HepG2 (cell line): ENCODE measurements at regions not wholly inside any gene's neighbourhood (a gene's known extent, or its start where the extent isn't known, plus 50 kb on each side); places are given as distances from the start of the nearest gene placed in this dataset.

ENCODE experiments used
- CTCF ChIP-seq: sonication (generic); formaldehyde crosslinking; IDR thresholded peaks from 2 replicates; pipeline ENCODE4 v1.5.0; 2020; ENCODE audit warnings: mild to moderate bottlenecking, missing genetic modification reagents, moderate library complexity
- EZH2 ChIP-seq: conservative IDR thresholded peaks from 2 replicates; pipeline ENCODE4 v1.6.1; 2012; ENCODE audit warnings: mild to moderate bottlenecking, low read depth, low read length, moderate library complexity
- HIC2 ChIP-seq: sonication (generic); formaldehyde crosslinking; IDR thresholded peaks from 2 replicates; pipeline ENCODE4 v1.9.0; 2022; ENCODE audit warnings: low read depth, missing genetic modification reagents
- IRF1 ChIP-seq: sonication (generic); formaldehyde crosslinking; IDR thresholded peaks from 2 replicates; pipeline ENCODE4 v1.4.0; 2020; ENCODE audit warnings: low read depth, mild to moderate bottlenecking, missing genetic modification reagents
- JARID2 ChIP-seq: sonication (generic); formaldehyde crosslinking; IDR thresholded peaks from 2 replicates; pipeline ENCODE4 v1.8.1; 2023; ENCODE audit warnings: missing genetic modification reagents, inconsistent platforms; ENCODE audit not compliant: insufficient replicate concordance
- MNT ChIP-seq: fragments of 450-650 bp; IDR thresholded peaks from 2 replicates; pipeline ENCODE4 v1.6.1; 2016
- NR2F2 ChIP-seq: IDR thresholded peaks from 2 replicates; pipeline ENCODE4 v1.6.1; 2012; ENCODE audit warnings: low read depth, inconsistent platforms, borderline replicate concordance
- POLR2A ChIP-seq, 2 experiments: IDR thresholded peaks; 2 replicates each; pipeline ENCODE4 v1.6.1; 2011; ENCODE audit warnings: low read depth in 2 of 2, low read length in 2 of 2, mild to moderate bottlenecking in 1 of 2, moderate library complexity in 1 of 2; ENCODE audit not compliant: insufficient read depth in 1 of 2
- SIN3A ChIP-seq: IDR thresholded peaks from 2 replicates; pipeline ENCODE4 v1.6.1; 2011; ENCODE audit warnings: low read depth, mild to moderate bottlenecking, control low read depth, low read length, borderline replicate concordance
- ZNF274 ChIP-seq: sonication (generic); formaldehyde crosslinking; IDR thresholded peaks from 2 replicates; pipeline ENCODE4 v1.5.1; 2020; ENCODE audit warnings: mild to moderate bottlenecking, missing genetic modification reagents
- ZNF512 ChIP-seq: sonication (generic); formaldehyde crosslinking; IDR thresholded peaks from 2 replicates; pipeline ENCODE4 v1.4.0; 2020; ENCODE audit warnings: mild to moderate bottlenecking, missing genetic modification reagents

- TF ChIP-seq POLR2A (IDR thresholded peaks at IDR 0.05; ENCODE audit: insufficient read depth in 1 of 2, low read depth in 2 of 2, low read length in 2 of 2) (no peak), MNT (no peak), SIN3A (no peak), NR2F2 (no peak), ZNF274 (no peak), HIC2 (CRISPR knock-in tag) (no peak), IRF1 (CRISPR knock-in tag) (no peak), EZH2 (no peak), CTCF (CRISPR knock-in tag) (no peak), JARID2 (CRISPR knock-in tag) (no peak), ZNF512 (CRISPR knock-in tag) (no peak)
Observed at GRCh38 chr4:138513535-138513934, 271.4 kb upstream of the SLC7A11 start.
